GM18861 (cell line): ENCODE measurements at regions not wholly inside any gene's neighbourhood (a gene's known extent, or its start where the extent isn't known, plus 50 kb on each side); places are given as distances from the start of the nearest gene placed in this dataset.

Experiments
- ATAC-seq: cut with Tn5 transposase; IDR thresholded peaks from one replicate; pipeline ENCODE4 v1.9.1; 2021; ENCODE audit not compliant: unreplicated experiment

DNA sequence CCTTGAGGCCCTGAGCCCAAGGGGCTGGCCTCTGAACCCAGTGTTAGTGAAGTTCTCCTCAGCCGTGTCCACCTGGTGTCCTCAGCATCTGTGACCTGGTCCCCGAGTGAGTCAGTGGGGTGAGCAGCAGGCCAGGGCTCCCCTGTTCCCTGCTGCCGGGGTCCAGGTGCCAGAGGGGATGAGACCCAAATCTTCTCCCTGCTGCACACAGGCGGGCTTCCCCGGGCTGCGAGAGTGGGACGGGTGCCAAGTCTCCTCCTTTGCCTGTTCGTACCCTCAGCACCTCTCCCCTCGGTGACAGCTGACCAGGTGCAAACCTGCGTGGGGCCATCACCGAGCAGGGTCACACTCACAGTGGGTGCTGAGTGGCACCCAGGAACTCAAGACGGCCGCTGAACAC, 514.5 kb downstream of the TBC1D22A start:
- ATAC-seq = no peak

DNA sequence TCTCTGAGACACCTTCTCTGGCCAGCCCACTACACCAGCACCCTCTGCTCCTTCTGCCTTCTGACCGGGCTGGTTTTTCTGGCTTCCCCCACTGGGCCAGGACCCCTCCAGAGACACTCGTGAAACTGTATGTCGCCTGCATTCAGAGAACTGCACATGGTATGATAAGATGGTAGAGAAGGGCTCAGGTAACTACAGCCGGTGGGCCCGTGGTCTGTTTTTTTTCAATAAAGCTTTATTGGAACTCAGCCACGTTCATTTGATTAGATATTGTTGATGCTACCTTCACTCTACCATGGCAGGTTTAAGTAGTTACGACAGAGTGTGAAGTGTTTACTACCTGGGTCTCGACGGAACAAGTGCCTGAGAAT, 514.0 kb downstream of the TBC1D22A start:
- ATAC-seq = no peak

DNA sequence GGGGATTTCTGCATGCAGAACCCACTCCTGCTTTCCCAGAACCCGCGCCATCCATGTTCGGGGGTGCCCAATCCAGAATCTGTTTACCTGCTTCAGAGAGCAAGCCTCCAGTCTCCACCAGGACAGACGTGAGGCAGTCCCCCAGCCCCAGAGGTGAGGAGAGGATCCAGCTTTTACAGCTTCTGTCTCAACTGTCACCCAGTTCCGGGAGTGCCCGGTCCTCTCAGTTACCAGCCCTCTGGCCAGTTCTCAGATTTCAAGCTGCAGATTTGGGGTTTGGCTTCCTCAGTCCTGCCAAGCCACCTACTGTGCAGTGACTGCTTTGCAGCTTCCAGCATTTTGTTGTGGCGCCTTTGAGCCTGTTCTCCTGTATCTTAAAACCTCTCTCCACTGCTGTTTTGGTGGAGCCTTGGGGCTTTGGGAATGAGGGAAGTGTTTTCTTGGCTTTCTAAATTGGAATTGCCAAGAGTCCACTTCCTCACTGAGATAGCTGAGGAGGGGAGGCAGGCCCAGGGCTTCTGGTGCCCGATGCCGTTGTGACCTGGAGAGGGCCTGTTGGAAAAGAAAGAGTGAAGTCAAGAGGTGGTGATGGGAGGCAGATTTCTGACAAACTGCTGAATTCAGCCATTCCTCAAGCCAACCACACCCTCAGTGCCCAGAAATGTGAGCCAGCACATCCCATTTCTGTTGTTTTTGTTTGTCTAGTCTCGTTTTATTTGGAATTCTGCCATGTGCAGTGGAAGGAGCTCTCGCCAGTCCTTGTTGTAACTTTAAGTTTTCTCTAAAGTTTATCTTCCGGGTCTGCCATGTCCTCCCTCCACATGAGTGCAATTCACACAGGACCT, 513.4 kb downstream of the TBC1D22A start:
- ATAC-seq = no peak

DNA sequence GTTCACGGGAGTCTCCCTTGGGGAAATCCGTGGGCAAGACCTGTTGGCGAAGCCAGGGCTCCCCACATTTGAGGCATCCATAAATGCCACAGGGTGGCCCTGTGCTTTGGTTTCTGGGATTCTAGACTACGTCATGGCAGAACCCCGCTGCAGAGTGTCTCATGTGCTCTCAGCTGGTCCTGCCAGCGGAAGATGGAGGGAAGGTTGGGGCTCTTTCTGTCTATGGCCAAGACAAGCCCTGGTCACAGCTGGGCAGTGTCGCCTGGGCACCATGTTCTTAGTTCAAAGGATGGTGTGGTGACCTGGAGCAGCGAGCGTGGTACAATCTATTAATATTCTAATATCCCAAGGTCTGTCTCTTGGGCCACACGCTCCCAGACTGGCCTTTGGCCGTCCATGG, 511.7 kb downstream of the TBC1D22A start:
- ATAC-seq = no peak

DNA sequence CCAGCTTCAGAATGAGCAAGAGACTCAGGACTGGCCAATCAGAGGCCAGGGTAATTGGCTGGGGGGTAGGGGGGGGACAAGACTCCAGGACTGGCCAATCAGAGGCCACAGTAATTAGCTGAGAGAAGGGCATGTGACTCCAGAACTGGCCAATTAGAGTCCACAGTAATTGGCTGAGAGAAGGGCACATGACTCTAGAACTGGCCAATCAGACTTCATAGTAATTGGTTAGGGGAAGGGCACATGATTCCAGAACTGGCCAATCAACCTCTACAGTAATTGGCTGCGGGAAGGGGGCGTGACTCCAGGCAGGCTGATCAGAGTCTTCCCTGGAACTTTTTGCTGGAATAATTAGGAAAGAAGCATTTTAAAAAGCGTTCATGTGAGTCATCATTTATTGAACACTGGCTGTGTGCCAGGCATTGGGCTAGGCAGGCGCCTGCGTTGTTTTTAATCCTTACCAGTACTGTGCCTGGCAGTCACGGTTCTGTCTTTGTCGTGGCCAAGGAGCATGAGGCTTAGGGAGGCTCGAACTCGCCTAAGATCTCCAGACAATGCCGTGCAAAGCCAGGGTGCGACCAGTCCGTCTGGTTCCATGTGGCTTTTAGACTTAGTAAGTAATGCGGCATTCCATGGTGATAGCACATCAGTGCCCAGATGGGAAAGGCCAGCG, 508.1 kb downstream of the TBC1D22A start:
- no peak for ATAC-seq

DNA sequence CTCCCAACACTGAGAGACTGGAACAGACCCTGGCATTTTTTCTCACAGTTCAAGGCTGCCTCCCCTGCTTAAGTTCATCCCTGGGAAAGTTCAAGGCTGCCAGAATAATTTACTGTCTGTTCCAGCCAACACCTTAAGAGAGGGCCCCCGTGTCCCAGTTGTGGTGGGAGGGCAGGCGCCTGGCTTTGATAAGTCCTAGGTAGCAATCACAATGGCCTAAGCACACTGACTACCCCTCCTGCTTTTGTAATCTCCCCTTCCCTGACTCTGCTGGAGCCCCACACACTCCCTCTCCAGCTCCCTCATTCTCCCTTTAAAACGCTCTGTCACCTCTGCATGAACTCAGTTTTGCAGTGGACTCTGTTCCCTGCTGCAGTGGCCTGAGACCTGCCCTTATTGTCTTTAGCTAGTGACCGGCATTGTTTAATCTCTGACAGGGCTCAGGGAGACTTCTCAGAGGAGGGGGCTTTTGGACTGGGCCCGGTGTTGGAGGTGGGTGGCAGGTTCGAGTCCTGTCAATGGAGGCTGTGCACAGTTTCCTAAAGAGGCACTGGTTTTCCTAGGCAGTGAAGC, 507.2 kb downstream of the TBC1D22A start:
- ATAC-seq = no peak

DNA sequence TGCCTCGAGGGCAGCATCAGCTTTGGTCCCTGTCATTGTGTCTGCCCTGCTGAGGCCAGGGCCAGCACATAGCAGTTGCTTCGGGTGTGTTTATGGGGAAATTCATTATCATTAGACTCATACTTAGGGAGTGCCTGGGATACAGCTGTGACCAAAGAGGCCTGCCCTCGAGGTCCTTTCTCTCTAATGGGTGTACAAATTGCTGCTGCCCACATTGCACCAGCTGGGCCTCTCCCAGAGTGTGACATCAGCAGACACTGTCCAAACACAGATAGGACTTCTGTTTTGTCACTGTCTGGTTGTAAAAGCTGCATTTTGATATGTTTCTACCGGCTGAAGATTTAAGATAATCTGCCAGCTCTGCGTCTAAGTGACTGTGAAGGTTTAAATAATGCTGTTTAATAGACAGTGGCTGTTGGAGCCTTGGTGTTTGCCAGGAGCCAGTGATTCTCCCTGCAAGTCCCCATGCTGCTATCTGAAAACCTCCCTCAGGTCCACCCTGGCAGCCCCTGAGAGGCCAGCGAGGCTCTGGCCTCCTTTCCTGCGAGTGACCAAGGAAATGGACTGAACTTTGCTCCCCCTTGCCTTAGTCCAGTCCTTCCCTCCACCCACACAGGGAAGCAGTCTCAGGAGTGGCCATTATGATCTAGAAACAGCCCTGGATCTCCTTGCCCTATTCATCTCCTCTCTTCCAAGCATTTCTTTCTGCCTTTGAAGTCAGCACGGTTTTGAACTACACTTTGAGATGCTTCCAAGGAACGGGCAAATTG, 505.2 kb downstream of the TBC1D22A start:
- ATAC-seq = no peak

DNA sequence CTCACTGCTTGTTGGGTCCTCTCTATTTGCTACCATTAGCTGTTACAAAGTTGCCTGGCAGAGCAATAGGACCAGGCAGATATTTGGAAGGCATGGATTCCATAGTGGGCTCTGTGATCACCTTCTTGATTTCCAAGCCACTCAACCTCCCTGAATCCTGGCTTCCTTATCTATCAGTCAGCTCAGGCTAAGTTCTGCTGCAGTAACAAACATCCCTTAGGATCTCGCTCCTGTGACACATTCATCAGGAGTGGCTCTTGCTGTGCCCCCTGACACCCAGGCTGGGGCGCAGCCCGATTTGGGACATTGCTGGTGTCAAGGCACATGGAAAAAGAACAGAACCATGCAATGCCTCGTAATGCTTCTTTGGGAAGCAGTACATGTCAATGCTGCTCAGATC, 503.9 kb downstream of the TBC1D22A start:
- no peak for ATAC-seq

DNA sequence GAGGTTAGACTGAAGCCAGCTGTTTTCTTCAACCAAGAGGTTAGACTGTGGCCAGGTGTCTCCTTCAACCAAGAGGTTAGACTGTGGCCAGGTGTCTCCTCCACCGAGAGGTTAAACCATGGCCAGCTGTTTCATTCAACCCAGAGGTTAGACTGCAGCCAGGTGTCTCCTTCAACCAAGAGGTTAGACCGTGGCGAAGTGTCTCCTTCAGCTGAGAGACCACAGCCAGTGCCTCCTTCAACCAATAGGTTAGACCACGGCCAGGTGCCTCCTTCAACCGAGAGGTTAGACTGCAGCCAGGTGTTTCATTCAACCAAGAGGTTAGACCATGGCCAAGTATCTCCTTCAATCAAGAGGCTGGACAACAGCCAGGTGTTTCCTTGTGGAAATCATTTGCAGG, 498.1 kb downstream of the TBC1D22A start:
- no peak for ATAC-seq

DNA sequence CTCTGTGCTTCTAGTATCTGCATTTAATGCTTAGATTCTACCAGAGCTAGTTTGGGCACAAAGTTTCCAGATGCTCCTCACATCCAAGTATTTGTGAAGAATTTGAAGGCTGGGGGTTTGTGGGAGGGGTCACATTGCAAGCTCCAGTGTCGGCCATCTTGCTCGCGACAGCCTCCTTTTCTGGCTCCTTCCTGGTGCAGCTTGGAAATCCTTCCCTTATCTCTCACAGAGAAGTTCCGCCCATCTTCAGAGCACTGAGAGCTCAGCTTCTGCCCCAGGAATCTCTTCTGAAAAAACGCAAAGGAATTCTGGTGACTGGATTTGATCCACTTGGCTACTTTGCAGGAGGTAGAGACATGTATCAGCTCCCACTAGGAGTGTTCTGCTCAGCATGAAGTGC, 497.5 kb downstream of the TBC1D22A start:
- ATAC-seq = no peak

DNA sequence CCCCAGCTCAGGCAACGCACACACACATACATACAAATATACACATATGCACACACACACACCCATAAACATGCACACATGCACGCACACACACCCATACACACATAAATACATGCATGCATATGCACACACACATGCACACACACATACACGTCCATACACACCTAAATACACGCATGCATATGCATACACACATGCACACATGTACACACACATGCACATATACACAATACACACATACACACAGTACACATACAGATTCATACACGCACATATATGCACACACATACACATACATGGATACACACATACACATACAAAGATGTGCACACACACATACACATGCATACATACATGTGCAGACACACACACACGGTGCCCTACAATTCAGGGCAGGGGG, 496.6 kb downstream of the TBC1D22A start:
- no peak for ATAC-seq

DNA sequence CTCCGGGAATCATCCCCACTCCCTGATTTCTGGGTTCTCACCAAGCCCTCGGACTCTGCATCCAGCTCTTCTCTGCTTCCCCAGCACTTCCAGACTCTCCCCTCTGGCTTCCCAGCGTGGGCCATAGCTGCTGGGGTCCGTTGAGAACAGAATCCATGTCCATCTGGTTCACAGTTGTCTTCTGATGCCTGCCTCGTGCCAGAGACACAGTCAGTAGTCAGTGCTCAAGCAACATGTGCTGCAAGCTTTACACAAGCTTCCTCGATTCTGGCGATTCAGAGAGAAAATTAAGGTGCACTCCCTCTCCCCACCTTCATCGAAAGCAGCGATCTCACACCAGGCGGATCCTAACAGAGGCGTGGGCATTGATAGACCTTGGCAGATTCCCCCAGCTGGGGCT, 495.5 kb downstream of the TBC1D22A start:
- no peak for ATAC-seq

DNA sequence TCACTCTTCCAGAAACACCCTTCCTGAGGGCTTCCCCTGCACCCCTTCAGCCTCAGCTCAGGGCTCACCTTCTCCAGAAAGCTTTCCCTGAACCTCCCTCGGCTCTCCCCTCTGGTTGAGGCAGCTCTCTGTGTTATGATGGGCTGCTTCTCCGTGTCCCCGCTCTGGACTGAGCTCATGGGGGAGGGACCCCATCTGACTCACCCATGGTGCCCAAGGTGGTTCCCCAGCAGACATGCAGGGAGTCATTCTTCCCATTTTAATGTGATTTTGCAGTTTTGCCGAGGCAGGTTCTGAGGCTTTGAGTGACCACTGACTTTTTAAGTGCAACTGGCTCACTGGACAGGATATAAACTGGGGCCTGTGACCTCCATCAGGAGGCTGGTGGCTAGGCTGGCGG, 495.1 kb downstream of the TBC1D22A start:
- no peak for ATAC-seq

DNA sequence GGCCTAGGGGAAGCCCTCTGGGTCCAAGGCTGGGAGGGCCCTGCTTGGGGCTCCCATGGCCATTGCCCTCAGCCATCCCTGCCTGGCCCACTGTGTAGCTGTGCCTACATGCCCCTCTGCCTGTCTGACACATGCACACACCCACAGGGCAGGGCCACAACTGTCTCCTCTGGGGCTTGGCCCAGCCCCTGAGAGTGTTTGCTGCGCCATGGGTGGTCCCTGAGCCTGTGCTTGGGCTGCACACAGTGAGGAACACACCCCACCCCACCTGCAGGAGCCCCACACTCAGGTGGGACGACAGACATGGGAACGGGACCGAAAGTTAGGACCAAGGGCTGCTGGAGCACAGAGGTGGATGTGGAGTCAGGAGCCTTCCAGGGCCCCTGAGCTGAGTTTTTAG, 489.5 kb downstream of the TBC1D22A start:
- no peak for ATAC-seq

DNA sequence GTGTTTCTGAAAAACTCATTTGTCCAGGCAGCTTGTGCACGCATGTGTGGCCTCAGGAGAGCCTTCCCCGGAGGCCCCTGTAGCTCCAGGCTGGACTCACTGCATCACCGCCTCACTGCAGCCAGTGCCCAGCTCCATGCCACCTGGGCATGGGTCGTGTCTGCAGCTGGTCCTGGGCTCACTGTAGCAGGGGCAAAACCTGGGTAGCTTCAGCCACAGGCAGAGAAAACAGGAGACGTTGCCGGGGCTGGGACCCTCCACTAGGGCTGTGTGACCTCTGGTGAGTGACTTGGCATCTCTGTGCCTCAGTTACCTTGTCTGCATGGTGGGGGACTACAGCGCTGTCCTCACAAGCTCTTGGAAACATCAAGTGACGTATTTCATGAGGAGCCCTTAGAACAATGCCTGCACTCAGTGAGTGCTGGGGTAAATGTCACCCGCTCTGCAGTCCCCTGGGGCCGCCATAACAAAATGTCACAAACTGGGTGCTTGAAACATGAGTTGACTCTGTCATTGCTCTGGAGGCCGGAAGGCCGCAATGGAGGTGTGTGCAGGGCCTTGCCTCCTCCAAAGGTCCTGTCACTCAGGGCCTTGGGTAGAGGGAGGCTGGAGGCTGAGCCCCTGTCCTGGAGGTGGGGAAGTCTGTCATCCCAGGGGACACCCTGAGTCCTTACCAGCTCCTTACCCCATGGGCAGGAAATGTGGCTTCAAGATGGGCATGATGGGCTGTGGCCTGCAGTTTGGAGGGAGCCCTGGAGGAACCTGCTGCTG, 488.7 kb downstream of the TBC1D22A start:
- ATAC-seq = no peak

DNA sequence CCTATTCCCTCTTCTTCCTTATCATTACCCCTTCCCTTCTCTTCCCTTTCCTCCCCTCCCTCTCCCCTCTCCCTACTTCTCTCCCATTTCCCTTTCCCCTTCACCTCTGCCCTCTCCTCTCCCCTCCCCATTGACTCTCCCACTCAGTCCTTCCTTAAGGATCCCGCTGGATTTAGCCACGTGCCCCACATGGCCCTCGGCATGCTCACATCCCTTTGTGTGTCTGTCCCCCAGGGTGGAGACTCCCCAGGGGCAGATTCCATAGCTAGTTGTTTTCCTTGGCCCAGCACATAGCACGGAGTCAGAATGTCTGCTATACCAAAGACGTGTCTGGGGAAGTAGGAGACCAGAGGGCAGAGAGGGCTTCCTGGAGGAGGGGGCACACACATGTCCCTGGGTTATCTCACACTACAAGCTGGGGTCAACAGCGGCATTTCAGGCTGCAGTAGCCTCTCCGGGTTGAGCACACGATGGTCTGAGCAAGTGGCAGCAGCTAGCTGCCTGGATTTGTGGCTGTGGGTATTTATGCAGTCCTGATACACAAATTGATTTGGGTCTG, 487.0 kb downstream of the TBC1D22A start:
- ATAC-seq = no peak

DNA sequence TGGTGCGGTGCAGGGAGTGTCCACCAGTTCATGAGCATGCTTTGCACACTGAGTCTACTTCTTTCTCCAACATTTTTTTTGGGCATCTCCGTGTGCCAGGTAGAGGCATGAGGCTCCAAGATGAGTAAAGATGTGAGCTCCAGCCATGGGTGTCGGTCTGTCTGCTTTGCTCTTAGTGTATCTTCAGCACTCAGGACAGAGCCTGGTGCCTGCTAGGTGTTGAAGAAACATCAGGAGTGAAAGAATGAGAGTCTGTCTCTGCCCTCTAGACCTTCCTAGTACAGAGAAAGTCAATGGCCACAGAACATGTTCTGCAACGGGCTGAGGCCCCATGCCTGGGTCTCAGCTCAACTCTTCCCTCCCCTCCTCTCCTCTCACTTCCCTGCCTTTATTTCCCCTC, 486.5 kb downstream of the TBC1D22A start:
- no peak for ATAC-seq

DNA sequence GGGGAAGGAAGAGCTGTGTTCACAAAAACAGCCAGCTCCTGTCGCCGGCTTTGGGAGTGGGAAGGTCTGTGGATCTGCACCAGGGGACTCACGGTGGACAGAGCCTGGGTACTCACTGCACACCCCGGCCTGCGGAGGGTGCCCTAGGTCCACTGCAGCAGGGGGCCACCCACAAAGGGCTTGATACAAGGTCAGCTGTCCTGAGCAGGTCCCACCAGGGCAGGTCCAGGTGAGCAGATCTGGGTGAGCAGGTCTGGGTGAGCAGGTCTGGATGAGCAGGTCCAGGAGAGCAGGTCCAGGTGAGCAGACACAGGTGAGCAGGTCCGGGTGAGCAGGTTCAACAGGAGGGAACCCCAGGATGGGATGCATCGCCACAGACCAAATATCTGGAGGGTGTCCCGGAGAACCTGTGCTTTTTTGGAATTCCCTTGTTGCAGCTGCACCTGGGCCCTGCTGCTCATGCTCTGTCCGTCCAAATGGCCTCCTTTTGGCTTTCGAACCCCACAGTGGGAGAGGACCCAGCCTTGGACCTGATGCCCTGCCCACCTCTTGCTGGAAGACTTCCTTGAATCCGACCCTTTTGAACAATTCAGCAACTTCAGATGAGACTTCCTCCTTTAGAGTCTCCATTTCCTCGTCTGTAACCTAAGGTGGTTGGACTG, 485.3 kb downstream of the TBC1D22A start:
- no peak for ATAC-seq

DNA sequence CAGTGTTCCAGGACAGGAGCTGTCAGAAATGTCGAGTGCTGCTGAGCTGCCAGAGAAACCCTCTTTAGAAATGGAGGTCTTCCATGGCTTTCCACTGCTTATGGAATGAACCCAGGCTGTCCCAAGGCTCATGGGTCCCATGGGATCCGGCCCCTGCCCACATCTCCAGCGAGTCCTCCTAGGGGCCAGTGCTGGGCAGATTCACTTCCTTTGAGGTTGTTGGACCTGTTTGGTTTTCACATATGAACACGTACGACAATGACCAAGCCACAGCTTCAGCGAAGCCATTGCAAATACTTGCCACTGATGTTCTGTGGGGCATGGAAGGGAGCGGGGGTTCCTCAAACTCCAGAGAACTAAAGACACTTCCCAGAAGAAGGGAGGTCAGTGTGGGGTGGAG, 483.3 kb downstream of the TBC1D22A start:
- no peak for ATAC-seq

DNA sequence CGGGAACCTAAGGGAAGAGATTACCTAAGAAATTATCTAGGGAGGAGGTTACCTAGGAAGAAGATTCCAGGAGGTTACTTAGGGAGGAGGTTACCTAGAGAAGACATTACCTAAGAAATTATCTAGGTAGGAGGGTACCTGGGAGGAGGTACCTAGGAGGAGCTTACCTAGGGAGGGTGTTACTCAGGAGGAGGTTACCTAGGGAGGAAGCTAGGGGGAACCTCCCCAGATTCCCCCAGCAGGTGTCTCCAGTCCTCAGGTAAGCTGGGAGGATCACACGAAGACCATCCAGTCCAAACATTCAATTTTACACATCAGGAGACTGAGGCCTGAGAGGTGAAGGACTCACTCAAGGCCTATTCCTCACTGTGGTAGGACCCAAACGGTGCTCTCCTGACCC, 482.8 kb downstream of the TBC1D22A start:
- no peak for ATAC-seq
